HFFc6 (cell line): ENCODE measurements at regions not wholly inside any gene's neighbourhood (a gene's known extent, or its start where the extent isn't known, plus 50 kb on each side); places are given as distances from the start of the nearest gene placed in this dataset.

Experiments used
- DNase-seq: peaks from one replicate; pipeline ENCODE4 v3.0.0-alpha.2; 2018
- H3K27ac Mint-ChIP-seq: 2 replicates; pipeline ENCODE4 v1.8.0; 2020; ENCODE audit warnings: mild to moderate bottlenecking, mixed read lengths
- H3K27me3 Mint-ChIP-seq: 2 replicates; pipeline ENCODE4 v1.8.0; 2021; ENCODE audit warnings: mild to moderate bottlenecking, moderate library complexity, mixed read lengths; ENCODE audit not compliant: insufficient read depth
- H3K36me3 Mint-ChIP-seq: 2 replicates; pipeline ENCODE4 v1.8.0; 2021; ENCODE audit warnings: low read depth, mixed read lengths
- H3K4me1 Mint-ChIP-seq: 2 replicates; pipeline ENCODE4 v1.8.0; 2020; ENCODE audit warnings: low read depth, mixed read lengths
- H3K4me3 Mint-ChIP-seq: 2 replicates; pipeline ENCODE4 v1.8.0; 2020; ENCODE audit warnings: mild to moderate bottlenecking, moderate library complexity, mixed read lengths
- H3K9me3 Mint-ChIP-seq: 2 replicates; pipeline ENCODE4 v1.8.0; 2020; ENCODE audit warnings: mild to moderate bottlenecking, mixed read lengths
- CTCF ChIP-seq: fragments of 200-600 bp; sonication (generic); IDR thresholded peaks from 2 replicates; pipeline ENCODE4 v1.5.0; 2021; ENCODE audit warnings: antibody characterized with exemption, mild to moderate bottlenecking

GRCh38 chr10:130230036-130230435 is 93.8 kb downstream of the GLRX3 start:
- H3K9me3 Mint-ChIP-seq = peaks cover 19% of the 10 kb centered on the region; the same call in 1 of the 2 replicates
- H3K4me3 Mint-ChIP-seq = no peak overlapping the region
- H3K27ac Mint-ChIP-seq = no peak overlapping the region
- no peak for TF ChIP-seq CTCF
- H3K27me3 Mint-ChIP-seq = peaks cover 5% of the 10 kb centered on the region; the same call in 1 of the 2 replicates
- peaks cover 1% of the 10 kb centered on the region; the same call in 1 of the 2 replicates for H3K36me3 Mint-ChIP-seq
- no peaks in the 10 kb centered on the region for H3K4me1 Mint-ChIP-seq
- no peak for DNase-seq

- no peak for TF ChIP-seq CTCF
- peaks cover 6% of the 10 kb centered on the region; the same call in 1 of the 2 replicates for H3K36me3 Mint-ChIP-seq
- H3K9me3 Mint-ChIP-seq = peaks cover 19% of the 10 kb centered on the region; the same call in 1 of the 2 replicates
- H3K4me1 Mint-ChIP-seq = no peaks in the 10 kb centered on the region
- H3K4me3 Mint-ChIP-seq = no peak overlapping the region
- H3K27ac Mint-ChIP-seq = no peak overlapping the region
- peaks cover 5% of the 10 kb centered on the region; the same call in 1 of the 2 replicates for H3K27me3 Mint-ChIP-seq
- no peak for DNase-seq
These were observed 94.4 kb downstream of the GLRX3 start for GRCh38 chr10:130230611-130231010.

GRCh38 chr10:130231251-130231741 is 95.1 kb downstream of the GLRX3 start:
- peaks cover 5% of the 10 kb centered on the region; the same call in 1 of the 2 replicates for H3K27me3 Mint-ChIP-seq
- DNase-seq = no peak
- no peak overlapping the region for H3K27ac Mint-ChIP-seq
- TF ChIP-seq CTCF = no peak
- H3K4me1 Mint-ChIP-seq = no peaks in the 10 kb centered on the region
- peaks cover 6% of the 10 kb centered on the region; the same call in 1 of the 2 replicates for H3K36me3 Mint-ChIP-seq
- H3K4me3 Mint-ChIP-seq = no peak overlapping the region
- peaks cover 19% of the 10 kb centered on the region; the same call in 1 of the 2 replicates for H3K9me3 Mint-ChIP-seq

- Mint-ChIP-seq H3K4me3 (no peak overlapping the region), H3K9me3 (peaks cover 15% of the 10 kb centered on the region; the same call in 1 of the 2 replicates), H3K36me3 (peaks cover 6% of the 10 kb centered on the region; the same call in 1 of the 2 replicates), H3K27ac (no peak overlapping the region), H3K27me3 (peaks cover 5% of the 10 kb centered on the region; the same call in 1 of the 2 replicates), H3K4me1 (no peaks in the 10 kb centered on the region)
- TF ChIP-seq CTCF = no peak
- no peak for DNase-seq
These were observed 96.2 kb downstream of the GLRX3 start for GRCh38 chr10:130232166-130233034.

- Mint-ChIP-seq H3K9me3 (peaks cover 15% of the 10 kb centered on the region; the same call in 1 of the 2 replicates), H3K27me3 (peaks cover 5% of the 10 kb centered on the region; the same call in 1 of the 2 replicates)
These were observed 96.8 kb downstream of the GLRX3 start for GRCh38 chr10:130233035-130233360.

More at GRCh38 chr10:130233035-130233360, 96.8 kb downstream of the GLRX3 start:
- no peak for DNase-seq
- Mint-ChIP-seq H3K4me1 (no peaks in the 10 kb centered on the region), H3K4me3 (no peak overlapping the region), H3K36me3 (peaks cover 6% of the 10 kb centered on the region; the same call in 1 of the 2 replicates), H3K27ac (no peak overlapping the region)
- no peak for TF ChIP-seq CTCF
